CD4-positive, alpha-beta T cell (primary cell): ENCODE measurements at regions not wholly inside any gene's neighbourhood (a gene's known extent, or its start where the extent isn't known, plus 50 kb on each side); places are given as distances from the start of the nearest gene placed in this dataset.

Experiments
- ATAC-seq: fragments of 200-7000 bp; cut with Tn5 transposase; one replicate; pipeline ENCODE4 v1.10.0; 2022; ENCODE audit warnings: mild to moderate bottlenecking; ENCODE audit not compliant: poor library complexity
- CTCF ChIA-PET: fragments of 350-600 bp; sonication (Branson Sonifier 250); formaldehyde crosslinking; loops from one replicate; lab custom pipeline; 2021; ENCODE audit warnings: antibody characterized with exemption, inconsistent platforms; lab: Charles Lee
- POLR2A ChIA-PET: fragments of 350-600 bp; sonication (Branson Sonifier 250); formaldehyde crosslinking; loops from one replicate; lab custom pipeline; 2021; ENCODE audit warnings: antibody characterized with exemption, inconsistent platforms; lab: Charles Lee
- DNase-seq, 14 experiments: peaks; one replicate each; pipeline ENCODE4 v3.0.0-alpha.2; 2013 to 2020; ENCODE audit warnings: mixed read lengths in 2 of 14
- H3K27ac ChIP-seq, 2 donors: one replicate each; pipeline versions ENCODE4 v1.5.1 to v1.7.0; 2013; ENCODE audit warnings: low read length in 2 of 2, low read depth in 1 of 2, mild to moderate bottlenecking in 1 of 2
- H3K27me3 ChIP-seq, 2 experiments: 1 replicate in 1 of 2; 2 replicates in 1 of 2; pipeline versions ENCODE4 v1.6.1 to v1.7.0; 2013; ENCODE audit warnings: low read length in 2 of 2, control low read depth in 1 of 2, mild to moderate bottlenecking in 1 of 2, moderate library complexity in 1 of 2; ENCODE audit not compliant: insufficient read depth in 2 of 2, control insufficient read depth in 1 of 2
- H3K36me3 ChIP-seq: one replicate; pipeline ENCODE4 v1.6.1; 2013; ENCODE audit warnings: low read length, control low read depth; ENCODE audit not compliant: insufficient read depth
- H3K4me1 ChIP-seq: one replicate; pipeline ENCODE4 v1.6.1; 2013; ENCODE audit warnings: low read length, control low read depth; ENCODE audit not compliant: insufficient read depth
- H3K4me3 ChIP-seq: one replicate; pipeline ENCODE4 v1.5.1; 2013; ENCODE audit warnings: mild to moderate bottlenecking, low read length, moderate library complexity
- H3K9me3 ChIP-seq, 2 experiments: 1 replicate in 1 of 2; 2 replicates in 1 of 2; pipeline versions ENCODE4 v1.6.1 to v1.7.0; 2013; ENCODE audit warnings: low read length in 2 of 2, mild to moderate bottlenecking in 2 of 2, control low read depth in 1 of 2, moderate library complexity in 1 of 2; ENCODE audit not compliant: control insufficient read depth in 1 of 2, insufficient read depth in 1 of 2
- H3K27ac Mint-ChIP-seq: one replicate; pipeline ENCODE4 v1.8.0; 2020; ENCODE audit warnings: mixed read lengths
- H3K27me3 Mint-ChIP-seq: one replicate; pipeline ENCODE4 v1.8.0; 2021; ENCODE audit warnings: mixed read lengths
- H3K36me3 Mint-ChIP-seq: one replicate; pipeline ENCODE4 v1.8.0; 2021; ENCODE audit warnings: low read depth, mixed read lengths
- H3K4me1 Mint-ChIP-seq: one replicate; pipeline ENCODE4 v1.8.0; 2021; ENCODE audit warnings: low read depth, mixed read lengths
- H3K4me3 Mint-ChIP-seq: one replicate; pipeline ENCODE4 v1.8.0; 2020; ENCODE audit warnings: mild to moderate bottlenecking, mixed read lengths
- H3K9me3 Mint-ChIP-seq: one replicate; pipeline ENCODE4 v1.8.0; 2020; ENCODE audit warnings: mixed read lengths
- CTCF ChIP-seq: fragments of 200-600 bp; IDR thresholded peaks from one replicate; pipeline ENCODE4 v1.8.0; 2022; ENCODE audit warnings: antibody characterized with exemption, mild to moderate bottlenecking
- intact Hi-C, 2 experiments: fragments of 100-400 bp; cut with DNase I in 1 of 2; cut with micrococcal nuclease in 1 of 2; formaldehyde crosslinking; loops; one replicate each; pipeline versions ENCODE4 v1.15.1 to v1.9.0; 2023 to 2025; cut with DNase I, micrococcal nuclease

- CTCF ChIA-PET = no interaction called here
- no peak for ATAC-seq
These were observed 841.4 kb downstream of the JRKL start for GRCh38 chr11:97231231-97231630.

GRCh38 chr11:97234016-97234415, 844.2 kb downstream of the JRKL start:
- no peaks in the 10 kb centered on the region for H3K4me1 ChIP-seq
- H3K4me3 ChIP-seq = no peak overlapping the region
- Mint-ChIP-seq H3K4me3 (no peak overlapping the region), H3K9me3 (peaks cover 4% of the 10 kb centered on the region), H3K27ac (no peak overlapping the region), H3K36me3 (no peaks in the 10 kb centered on the region), H3K4me1 (no peaks in the 10 kb centered on the region), H3K27me3 (no peaks in the 10 kb centered on the region)
- H3K36me3 ChIP-seq = no peaks in the 10 kb centered on the region
- ATAC-seq (no peak), DNase-seq (no peak)
- H3K27me3 ChIP-seq = no peaks in the 10 kb centered on the region
- intact Hi-C loops = no loop called here
- CTCF ChIA-PET = no interaction called here
- POLR2A ChIA-PET = no interaction called here
- H3K27ac ChIP-seq = no peak overlapping the region
- no peak for TF ChIP-seq CTCF
- H3K9me3 ChIP-seq = no peaks in the 10 kb centered on the region

More at GRCh38 chr11:97231231-97231630, 841.4 kb downstream of the JRKL start:
- Mint-ChIP-seq H3K4me3 (no peak overlapping the region), H3K36me3 (no peaks in the 10 kb centered on the region), H3K4me1 (no peaks in the 10 kb centered on the region), H3K9me3 (peaks cover 12% of the 10 kb centered on the region), H3K27ac (no peak overlapping the region), H3K27me3 (no peaks in the 10 kb centered on the region)
- POLR2A ChIA-PET = interaction anchor here (0.6 kb wide), 1 partner anchor 144 kb away, joined by 3 read pairs; no protein-coding TSS in a partner anchor
- no peaks in the 10 kb centered on the region for H3K36me3 ChIP-seq
- no peak for DNase-seq
- no peak overlapping the region for H3K27ac ChIP-seq
- intact Hi-C loops = no loop called here
- TF ChIP-seq CTCF = no peak
- no peaks in the 10 kb centered on the region for H3K9me3 ChIP-seq
- H3K4me3 ChIP-seq = no peak overlapping the region
- no peaks in the 10 kb centered on the region for H3K27me3 ChIP-seq
- H3K4me1 ChIP-seq = no peaks in the 10 kb centered on the region

GRCh38 chr11:97237151-97237550, 847.3 kb downstream of the JRKL start:
- Mint-ChIP-seq H3K36me3 (no peaks in the 10 kb centered on the region), H3K4me3 (no peak overlapping the region), H3K27ac (no peak overlapping the region), H3K27me3 (no peaks in the 10 kb centered on the region), H3K4me1 (no peaks in the 10 kb centered on the region), H3K9me3 (peaks cover 8% of the 10 kb centered on the region)
- no peaks in the 10 kb centered on the region for H3K4me1 ChIP-seq
- TF ChIP-seq CTCF = no peak
- intact Hi-C loops = no loop called here
- H3K4me3 ChIP-seq = no peak overlapping the region
- no peaks in the 10 kb centered on the region for H3K9me3 ChIP-seq
- H3K27ac ChIP-seq = no peak overlapping the region
- ATAC-seq (no peak), DNase-seq (no peak)
- H3K36me3 ChIP-seq = no peaks in the 10 kb centered on the region
- POLR2A ChIA-PET = no interaction called here
- no peaks in the 10 kb centered on the region for H3K27me3 ChIP-seq
- CTCF ChIA-PET = no interaction called here
